ENCODE measurements at regions not wholly inside any gene's neighbourhood (a gene's known extent, or its start where the extent isn't known, plus 50 kb on each side); places are given as distances from the start of the nearest gene placed in this dataset.

DNA sequence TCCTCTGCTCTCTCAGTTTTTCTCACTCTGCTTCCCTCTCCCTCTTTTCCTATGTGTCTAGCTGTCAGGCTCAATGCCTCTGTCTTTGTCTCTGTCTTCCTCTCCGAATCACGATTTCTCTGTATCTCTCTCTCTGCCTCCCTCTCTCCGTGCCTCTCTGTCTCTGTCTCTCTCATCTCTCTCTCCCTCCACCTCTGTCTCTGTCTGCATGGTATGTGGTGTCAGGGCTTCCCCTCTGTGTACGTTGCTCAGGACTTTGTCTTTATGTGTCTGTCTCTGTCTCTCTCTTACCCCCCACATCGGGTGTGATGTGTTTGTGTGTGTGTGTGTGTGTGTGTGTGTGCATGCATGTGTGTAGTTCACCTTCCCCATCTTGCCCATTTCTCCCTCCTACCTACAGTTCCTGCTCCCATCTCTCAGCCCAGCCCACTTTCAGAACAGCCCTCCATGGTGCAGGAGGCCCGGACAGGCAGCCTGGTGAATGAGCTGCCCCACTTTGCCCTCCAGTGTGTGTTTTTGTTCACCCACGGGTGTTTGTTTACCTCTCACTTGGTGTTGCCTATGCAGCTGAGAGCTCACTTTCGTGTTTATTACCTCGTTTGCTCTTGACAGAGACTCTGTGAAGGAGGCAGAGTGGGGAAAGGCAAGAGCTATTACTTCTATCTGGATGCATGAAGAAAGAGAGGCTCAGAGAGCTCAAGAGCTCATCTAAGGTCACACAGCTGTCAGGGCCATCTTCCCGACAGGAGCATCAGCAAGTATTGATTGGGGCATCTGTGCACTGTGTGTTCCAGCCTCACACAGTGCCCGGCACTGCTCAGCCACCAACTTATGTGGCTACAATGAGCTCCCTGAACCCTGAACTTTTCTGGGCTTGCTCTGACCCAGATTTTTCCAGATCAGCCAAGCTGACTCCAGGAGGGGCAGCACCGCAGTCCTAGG, 163.5 kb upstream of the ZMIZ1 start:
- DNase-seq (ENCODE audit: low spot score): no peak

DNA sequence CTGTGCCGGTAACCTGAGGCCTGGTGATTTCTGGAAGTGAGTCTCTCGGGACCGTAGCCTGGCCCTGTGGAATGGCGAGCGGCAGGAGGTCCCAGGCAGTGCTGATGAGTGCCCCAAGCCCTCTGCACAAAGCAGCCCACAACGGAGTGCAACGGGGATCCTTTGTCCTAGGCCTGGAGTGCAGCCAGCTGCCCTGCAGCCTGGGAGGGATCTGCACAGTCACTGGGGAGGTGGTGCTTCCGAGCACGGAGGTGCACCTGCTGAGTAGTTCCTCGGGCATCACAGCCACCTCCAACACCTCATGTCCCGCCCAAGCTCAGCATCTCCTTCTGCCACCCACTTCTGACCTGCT, 162.8 kb upstream of the ZMIZ1 start:
- DNase-seq (ENCODE audit: low spot score): no peak

DNA sequence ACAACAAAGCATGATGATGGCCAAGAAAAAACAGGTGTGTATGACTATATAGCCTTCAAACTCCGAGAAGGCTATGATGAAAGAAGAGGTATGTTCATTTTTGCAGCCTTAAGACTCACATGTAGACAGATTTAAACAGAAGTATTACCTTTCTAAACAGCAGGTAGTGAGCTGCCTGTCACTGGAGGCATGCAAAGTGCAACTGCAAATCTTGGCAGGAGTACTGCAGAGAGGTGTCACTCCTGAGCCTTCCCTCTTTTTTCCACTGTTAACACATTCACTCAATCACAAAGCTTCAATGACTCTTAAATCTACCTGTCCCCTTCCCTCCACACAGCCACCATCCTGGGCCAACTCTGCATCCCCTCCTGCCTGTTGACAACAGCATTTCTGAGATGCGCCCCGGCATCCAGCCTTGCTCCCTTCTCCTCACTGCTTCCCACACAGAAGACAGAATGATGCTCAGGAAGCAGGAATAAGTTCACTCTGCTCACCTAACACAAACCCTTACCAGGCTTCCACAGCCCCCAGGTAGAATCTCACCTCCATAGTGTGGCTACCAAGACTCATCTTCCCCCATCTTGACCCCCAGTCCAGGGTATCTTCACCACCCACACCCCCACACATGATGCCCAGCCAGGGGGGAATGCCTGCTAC, 161.9 kb upstream of the ZMIZ1 start:
- DNase-seq (ENCODE audit: low spot score): no peak

DNA sequence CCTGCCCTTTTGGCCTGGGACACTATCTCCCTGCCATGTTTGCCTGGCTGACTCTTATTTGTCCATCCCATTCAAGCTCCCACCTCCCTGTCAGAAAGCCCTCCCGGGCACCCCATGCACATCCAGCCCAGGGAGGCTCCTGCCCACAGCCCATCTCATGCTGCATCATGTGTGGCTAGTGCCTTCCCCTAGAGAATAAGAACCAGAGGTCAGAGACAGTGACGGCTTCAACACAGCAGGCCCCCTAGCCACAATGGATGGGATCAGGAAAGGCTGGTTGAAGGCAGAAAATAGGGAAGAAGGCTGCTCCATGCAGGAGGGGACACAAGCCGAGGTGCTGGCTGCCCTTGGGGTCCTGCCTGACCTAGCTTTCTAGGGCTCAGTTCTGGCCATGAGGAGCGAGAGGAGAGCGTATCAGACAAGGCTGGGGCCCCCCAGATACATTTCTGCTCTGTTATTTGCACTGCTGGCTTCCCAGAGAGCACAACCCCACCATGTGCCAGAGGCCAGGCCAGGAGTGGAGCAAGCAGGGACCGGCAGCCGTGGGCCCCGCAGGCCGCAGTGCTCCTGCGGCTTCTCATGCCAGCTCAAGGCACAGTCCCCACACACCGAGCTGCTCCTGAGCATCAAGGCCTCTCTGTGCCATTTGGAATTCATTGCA, 161.1 kb upstream of the ZMIZ1 start:
- DNase-seq (ENCODE audit: low spot score): peak; percentile 15

DNA sequence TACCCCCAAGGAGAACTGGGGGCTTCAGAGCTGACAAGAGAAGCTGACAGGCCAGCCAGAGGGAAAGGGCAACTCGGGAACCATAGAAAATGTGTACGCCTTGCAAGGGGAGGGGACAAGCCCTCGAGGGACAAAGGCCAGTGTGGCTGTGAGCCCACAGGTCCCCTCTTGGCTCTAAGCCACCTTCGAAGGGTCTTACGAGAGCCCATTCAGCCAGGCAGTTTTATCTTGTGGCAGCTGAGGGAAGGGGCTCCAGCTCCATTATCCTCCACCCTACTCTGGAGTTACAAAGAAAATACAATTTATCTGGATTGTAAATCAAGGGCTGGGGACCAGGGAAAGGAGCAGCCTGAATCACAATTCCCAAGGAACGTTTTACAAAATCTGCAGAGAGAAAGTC, 159.5 kb upstream of the ZMIZ1 start:
- no peak for DNase-seq (ENCODE audit: low spot score)

DNA sequence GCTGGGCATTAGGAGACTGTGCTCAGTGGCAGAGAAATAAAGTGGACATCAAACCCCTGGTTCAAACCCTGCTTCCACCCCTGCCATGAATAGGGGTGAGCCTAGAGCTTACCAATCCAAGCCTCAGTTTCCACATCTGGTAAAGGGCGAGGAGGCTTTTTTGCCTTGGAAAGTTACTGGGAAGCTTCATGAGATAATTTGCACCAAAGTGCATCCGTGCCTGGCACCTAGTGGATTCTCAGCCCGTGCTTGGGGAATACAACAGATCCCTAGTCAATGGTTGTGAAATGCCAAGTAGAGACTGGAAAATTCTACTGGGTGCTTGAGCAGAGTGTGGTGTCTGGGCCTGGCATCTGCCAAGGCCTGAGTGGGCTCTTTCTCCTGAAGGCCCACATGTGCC, 158.7 kb upstream of the ZMIZ1 start:
- DNase-seq (ENCODE audit: low spot score): no peak

DNA sequence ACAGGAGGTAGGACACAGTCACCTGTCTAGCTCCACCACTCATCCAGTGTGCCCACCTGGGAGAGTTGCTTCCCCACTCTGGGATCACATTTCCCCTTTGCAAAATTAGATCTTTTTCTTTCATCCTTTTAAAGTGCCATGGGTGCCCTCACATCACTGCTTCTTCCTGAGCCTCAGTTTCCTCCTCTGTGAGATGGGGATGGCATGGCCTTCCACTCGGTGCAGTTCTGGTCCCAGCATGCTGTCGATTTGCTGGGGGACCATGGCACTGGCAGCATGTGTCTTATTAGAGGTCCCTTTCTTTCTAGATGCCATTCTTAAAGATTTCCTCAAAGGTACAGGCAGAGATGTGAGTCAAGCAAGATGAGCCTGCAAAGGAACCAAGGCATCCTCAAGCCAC, 158.3 kb upstream of the ZMIZ1 start:
- no peak for DNase-seq (ENCODE audit: low spot score)

DNA sequence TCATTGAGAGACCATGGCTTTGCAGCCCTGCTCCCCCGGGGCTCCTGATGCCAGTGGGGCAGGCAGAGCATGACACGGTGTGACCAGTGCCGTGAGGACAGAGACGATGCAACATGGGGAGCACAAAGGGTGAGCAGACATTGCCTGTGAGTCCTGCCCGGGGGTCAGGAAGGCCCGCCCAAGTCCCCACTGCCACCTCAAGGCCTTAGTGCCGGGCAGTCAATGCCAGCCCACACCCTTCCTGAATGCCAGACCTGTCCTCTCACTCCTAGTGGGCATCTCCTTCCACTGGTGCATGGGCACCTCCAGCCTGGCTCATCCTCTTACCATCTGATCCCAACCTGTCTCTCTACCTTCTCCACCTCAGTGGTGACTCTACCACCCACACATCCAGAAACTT, 157.9 kb upstream of the ZMIZ1 start:
- no peak for DNase-seq (ENCODE audit: low spot score)

DNA sequence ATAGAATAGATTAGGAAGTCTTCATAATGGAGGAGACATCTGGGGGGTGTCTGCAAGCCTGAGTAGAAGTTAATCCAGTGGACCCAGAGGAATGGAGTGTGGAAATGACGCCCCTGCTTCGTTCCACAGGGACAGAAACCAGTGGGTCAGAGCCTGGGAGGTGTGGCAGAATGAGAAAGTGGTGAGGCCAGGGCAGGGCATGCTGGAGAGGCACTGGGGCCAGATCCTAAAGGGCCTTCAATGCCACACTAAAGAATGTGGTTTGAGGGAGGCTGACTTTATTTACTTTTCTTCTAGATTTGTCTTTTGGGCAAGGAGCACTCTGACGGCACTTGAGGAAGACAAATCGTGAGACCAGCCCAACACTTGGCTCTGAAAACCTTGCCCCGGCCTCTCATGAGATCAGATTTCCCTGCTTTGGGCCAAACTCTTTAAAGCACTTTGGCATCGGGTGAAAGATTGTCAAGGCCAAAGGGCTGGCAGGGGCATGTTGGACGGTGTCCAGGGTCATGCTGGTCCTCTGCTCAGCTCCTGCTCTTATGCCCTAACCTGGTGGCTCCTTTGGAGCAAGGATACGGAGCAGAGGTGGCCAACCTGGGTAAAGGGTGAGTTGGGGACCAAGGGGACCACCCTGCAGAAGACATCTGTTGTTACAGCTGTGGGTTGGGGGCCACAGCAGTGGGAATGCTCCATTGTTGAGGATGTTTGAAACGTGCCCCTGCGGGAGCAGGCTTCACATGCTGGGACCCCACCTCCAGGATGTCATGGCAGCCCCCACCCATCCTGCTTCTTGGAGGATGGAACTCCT, 157.0 kb upstream of the ZMIZ1 start:
- no peak for DNase-seq (ENCODE audit: low spot score)

DNA sequence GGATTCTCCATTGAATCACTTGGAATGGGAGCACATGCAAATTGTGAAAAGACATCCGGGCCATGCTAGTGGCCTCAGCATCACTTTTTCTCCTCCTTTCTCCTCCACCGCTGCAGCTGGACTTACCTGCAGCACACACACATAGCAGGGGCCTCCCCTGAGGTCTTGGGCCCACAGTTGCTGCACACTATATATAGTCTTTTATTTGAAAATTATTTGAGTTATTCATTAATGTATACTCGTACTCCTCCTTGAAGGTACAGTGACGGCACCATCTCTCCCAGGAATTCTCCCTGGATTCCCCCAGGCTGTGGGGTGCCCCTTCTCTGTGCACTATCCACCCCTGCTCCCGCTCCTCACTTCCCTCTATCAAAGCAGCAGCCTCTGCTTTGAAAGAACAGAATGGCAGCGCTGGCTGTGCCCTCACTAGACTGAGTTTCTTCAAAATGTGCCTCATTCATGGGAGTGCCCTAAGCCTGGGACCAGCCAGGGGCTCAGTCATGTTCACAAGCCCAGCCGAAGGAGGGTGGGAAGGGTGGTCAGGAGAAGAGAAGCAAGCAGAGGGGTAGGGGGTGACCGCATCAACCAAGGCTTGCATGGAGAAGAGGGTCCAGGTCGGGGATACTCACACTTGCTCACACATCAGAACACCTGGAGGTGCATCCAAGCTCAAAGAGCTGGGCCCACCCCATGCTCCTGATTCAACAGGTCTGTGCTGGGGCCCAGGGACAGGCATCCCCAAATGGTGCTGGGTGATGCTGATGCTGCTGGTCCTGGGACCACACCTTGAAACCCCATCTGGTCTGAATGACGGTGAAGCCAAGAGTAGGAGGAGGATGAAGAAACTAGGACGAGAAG, 156.2 kb upstream of the ZMIZ1 start:
- no peak for DNase-seq (ENCODE audit: low spot score)

DNA sequence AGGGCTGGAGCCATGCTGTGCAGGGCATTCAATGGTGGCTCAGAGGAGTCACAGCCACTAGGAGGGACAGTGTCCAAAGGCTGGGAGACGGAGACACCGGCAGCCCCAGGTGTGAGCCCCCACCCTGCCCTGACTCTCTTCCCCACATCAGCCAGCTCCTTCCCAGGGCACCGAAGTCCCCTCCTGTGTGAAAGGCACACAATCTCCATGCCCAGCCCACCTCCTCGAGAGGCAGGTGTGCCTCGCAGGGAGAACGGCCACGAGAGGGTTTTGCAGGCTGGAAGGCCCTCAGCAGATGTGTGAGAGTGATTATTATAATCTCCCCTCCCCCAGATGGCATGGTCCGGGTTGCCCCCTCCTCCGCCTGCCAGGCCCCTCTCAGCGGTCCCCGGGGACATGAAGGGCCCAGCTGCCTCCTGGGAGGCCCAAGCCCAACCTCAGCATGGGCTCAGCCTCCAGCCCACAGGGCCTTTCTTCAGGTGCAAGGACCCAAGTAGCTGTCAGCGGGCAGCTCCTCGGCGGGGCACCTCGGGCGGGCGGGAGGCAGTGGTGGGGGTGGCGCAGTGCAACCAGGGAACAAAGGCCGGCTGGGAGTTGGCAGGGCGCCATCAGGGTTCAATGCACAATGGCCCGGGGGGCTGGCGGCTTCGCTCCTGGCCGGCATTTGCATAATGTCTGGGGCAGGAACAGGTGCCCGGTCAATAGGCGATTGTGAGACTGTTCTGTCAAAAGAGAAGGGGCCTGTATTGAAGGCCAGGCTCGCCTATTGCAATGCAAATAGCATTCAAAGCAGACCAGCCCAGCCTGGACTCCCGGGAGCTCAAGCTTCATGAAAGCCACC, 155.3 kb upstream of the ZMIZ1 start:
- DNase-seq (ENCODE audit: low spot score): peak; percentile 20

DNA sequence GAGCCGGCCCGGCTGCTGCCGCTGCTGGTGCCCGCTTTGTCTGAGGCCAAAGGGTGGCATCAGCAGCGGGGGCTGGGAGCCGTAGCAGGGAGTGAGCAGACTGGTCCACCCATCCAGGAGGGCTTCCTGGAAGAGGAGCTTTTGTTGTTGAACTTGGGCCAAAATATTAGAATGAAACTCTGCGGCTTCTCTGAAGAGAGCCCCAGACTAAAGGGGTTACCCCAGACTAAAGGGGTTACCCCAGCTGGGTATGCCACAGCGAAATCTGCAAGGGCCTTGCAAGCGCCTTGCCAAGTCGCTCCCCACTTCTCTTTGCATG, 154.7 kb upstream of the ZMIZ1 start:
- DNase-seq (ENCODE audit: low spot score): no peak

DNA sequence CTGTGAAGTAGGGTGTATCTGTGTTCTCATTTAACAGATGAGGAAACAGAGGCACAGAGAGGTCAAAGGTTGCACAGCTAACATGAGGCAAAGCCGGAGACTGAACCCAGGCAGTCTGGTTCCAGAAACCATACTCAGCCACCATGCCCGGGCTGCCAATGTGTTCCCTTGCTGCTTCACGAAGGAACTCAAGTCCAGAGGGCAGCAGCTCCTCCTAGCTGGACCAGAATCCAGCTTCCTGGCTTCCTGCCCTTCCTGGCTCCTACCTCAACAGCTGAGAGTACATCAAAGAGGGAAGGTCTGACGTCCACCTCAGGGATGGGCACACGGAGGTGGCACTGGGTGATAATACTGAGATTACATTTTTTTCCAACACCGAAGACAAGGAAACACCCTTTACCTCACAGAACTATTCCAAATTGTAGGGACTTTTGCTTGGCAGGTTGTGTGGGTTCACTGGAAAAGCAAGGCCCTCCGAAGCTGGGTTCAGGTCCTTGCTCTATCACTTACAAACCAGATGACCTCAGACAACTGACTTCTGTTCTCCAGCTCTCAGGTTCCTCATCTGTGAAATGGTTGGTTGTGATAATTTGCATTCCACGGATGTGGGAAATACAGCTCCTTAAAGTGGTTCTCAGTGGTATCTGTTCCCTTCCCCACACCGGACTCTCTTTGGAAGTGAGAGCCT, 154.1 kb upstream of the ZMIZ1 start:
- DNase-seq (ENCODE audit: low spot score): peak; percentile 23

DNA sequence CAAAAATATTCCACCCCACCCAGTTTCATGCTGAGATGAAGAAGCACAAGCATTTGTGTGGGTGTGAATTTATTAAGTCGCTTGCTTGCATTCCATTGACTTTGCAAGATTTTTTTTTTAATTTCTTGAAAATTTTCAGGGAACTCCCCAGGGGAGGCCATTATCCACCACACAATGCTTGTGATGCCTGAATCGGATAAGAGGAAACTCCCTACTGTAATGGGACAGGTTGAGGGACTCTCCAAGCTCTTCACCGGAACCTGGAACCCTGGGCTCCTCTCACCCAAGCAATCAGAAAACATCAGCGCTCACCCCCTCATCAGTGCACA, 153.6 kb upstream of the ZMIZ1 start:
- DNase-seq (ENCODE audit: low spot score): no peak

DNA sequence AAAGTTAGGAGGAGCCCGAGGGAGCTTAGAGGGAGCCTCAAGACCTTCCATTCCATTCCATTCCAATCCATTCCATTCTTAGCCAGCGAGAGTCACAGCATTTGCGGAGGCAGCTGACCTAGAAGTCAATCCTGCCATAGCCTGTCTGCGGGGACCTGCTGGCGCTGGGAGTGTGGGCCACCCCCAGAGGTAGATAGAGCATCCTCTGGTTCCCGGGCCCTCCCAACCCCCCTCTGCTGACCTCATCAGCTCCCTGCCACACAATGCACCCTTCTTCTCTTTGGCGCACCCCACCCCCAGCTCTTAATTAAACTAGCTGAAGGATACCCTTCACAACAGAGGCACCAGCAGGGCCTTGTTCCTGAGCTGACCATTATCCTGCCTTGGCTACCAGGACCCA, 152.5 kb upstream of the ZMIZ1 start:
- DNase-seq (ENCODE audit: low spot score): no peak

DNA sequence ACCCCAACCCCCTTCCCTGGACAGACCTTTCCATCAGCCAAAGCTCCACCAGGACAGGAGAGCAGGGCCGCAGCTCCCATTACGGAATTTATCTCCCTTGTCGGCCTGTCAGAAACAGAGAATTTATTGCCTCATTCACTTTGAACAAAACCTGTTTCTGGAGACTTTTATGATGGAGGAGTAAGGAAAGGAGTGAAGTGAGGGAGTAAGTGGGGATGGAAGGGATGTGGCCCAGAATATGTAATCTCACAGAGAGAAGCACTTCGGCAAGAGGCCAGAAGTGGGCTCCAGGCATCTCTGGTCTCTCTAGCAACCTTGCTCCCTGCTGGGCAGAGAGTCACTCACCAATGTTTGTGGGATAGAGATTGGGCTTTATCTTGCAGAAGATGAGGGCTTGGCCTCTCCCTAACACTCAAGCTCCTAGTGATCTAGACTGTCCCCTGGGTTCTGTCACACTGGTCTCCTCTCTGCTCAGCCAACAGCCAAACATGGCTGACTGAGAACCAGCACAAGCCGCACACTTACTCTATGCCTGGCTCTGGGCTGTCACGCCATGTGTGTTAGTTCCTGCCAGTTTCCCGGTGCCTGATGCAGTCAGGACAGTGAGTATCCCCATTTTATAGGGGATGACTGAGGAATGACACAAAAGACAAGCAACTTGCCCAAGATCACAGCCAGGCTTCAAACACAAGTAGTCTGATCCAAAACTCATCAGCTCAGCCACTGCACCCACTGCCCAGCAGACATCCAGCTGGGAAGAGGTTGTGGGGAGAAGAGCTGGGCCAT, 149.4 kb upstream of the ZMIZ1 start:
- DNase-seq (ENCODE audit: low spot score): no peak

DNA sequence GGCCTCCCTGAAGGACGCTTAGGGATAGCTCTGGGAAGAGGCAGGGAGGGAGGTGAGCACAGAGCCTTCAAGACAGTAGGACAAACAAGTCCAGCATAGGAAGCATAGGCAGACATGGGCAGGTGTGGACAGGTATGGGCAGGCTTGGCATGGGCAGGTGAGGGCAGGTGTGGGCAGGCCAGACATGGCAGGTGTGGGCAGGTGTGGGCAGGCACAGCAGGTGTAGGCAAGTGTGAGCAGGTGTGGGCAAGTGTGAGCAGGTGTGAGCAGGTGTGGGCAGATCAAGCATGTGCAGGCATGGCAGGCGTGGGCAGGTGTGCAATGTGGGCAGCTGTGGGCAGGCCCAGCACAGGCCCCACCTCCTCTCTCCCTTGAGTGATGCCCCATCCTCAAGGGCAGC, 148.8 kb upstream of the ZMIZ1 start:
- no peak for DNase-seq (ENCODE audit: low spot score)

DNA sequence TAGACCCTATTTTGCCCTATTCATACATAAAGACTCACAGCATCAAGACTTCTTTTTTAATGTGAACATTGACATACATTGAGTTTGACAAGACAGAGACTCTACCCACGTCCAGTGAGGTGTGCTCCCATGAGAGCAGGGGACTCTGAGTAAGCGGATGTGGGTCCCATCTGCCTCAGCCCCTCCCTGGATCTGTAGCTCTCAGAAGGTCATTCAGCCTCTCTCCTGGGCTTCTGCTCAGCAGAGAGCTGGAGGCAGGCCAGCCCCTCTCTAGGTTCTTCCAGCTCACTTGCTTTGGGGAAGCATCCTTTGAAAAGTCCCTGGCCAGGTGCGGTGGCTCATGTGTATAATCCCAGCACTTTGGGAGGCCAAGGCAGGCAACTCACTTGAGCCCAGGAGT, 146.9 kb upstream of the ZMIZ1 start:
- peak; percentile 17 for DNase-seq (ENCODE audit: low spot score)

DNA sequence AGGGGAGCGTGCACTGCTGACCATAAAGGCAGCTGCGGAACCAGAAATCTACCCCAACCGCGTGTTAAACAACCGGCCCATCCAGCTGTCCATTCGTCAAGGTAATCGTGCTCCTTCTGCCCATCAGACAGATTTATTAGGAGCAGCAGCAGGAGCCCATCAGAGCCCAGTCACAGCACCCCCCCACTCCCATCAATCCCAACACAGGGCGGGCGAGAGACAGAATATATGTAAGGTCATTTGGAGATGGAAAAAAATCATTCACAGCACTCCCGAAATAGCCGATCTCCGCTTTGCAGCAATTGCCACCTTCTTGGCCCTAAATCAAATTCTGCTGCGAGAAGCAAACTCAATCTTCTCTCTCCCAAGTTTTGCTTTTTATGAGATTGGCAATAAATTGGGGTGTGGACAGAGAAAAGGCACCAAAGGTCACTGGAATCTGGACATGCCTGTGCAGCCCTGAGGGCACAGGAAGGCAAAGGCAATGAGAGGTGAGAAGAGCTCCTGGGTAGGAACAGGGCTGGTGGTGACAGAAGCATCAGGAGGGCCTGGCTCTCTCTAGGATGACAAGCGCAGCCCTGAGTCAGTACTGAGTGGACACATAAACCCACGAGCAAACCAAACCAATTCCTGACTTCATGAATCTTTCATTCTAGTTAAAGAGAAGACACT, 145.0 kb upstream of the ZMIZ1 start:
- no peak for DNase-seq (ENCODE audit: low spot score)
